ENCODE measurements at regions not wholly inside any gene's neighbourhood (a gene's known extent, or its start where the extent isn't known, plus 50 kb on each side); places are given as distances from the start of the nearest gene placed in this dataset.
"Not testable (repeated sequence)": the region's sequence is repeated elsewhere in the genome, so short reads cannot be mapped to it uniquely, and the experiment has no call there.

DNA sequence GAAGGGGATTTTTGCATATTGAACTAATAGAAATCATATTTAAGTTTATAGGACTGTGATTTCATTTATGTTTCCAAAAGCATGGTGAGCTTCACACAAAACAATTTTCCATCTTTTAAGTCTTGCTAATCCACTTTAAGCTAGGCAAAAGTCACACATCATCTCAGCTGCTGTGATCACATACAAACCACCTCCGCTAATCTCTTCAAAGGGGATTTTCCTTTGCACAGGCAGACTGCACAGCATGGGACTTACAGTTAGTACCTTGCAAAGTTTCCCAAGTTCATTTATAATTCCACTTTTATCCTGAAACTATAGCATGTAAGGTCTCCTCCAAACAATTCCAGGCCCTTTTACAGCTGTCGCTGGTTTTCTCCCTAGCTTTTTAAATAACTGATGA lies 225.1 kb upstream of the CNTN3 start:
- no peak for DNase-seq (ENCODE audit: low spot score)
- intact Hi-C loops (cut with micrococcal nuclease; ENCODE audit: unreplicated experiment) = no loop called here
- no peak overlapping the region for H3K27ac ChIP-seq (ENCODE audit: low read depth, low read length, poor library complexity, severe bottlenecking)
- POLR2A ChIA-PET (ENCODE audit: low non-redundant PET) = no interaction called here
- BruUV-seq (replicated peaks) = no TSS peak
- H3K27me3 ChIP-seq (replicated peaks; ENCODE audit: insufficient read depth, low read depth, low read length, poor library complexity) = no peaks in the 10 kb centered on the region
- H3K4me3 ChIP-seq (ENCODE audit: low read depth, low read length, poor library complexity, severe bottlenecking) = no peak overlapping the region
- H3K9me3 ChIP-seq (ENCODE audit: low read depth, low read length, poor library complexity, severe bottlenecking) = no peaks in the 10 kb centered on the region
- no peaks in the 10 kb centered on the region for H3K36me3 ChIP-seq (ENCODE audit: insufficient read depth, low read length, poor library complexity, severe bottlenecking)
- peaks cover 4% of the 10 kb centered on the region for H3K4me1 ChIP-seq (ENCODE audit: insufficient read depth, low read length, poor library complexity, severe bottlenecking)
- CTCF ChIA-PET = no interaction called here
- TF ChIP-seq EZH2 (IDR thresholded peaks at IDR 0.05; ENCODE audit: borderline replicate concordance, low read depth, low read length, poor library complexity, severe bottlenecking) (no peak), CTCF (conservative IDR thresholded peaks at IDR 0.05; ENCODE audit: low read depth, low read length) (no peak)

- Histone ChIP-seq H3K27me3 (replicated peaks; ENCODE audit: insufficient read depth, low read depth, low read length, poor library complexity) (no peaks in the 10 kb centered on the region), H3K4me1 (ENCODE audit: insufficient read depth, low read length, poor library complexity, severe bottlenecking) (no peaks in the 10 kb centered on the region), H3K4me3 (ENCODE audit: low read depth, low read length, poor library complexity, severe bottlenecking) (no peak overlapping the region), H3K27ac (ENCODE audit: low read depth, low read length, poor library complexity, severe bottlenecking) (no peak overlapping the region), H3K36me3 (ENCODE audit: insufficient read depth, low read length, poor library complexity, severe bottlenecking) (no peaks in the 10 kb centered on the region), H3K9me3 (ENCODE audit: low read depth, low read length, poor library complexity, severe bottlenecking) (no peaks in the 10 kb centered on the region)
- BruUV-seq (replicated peaks) = no TSS peak
- no peak for DNase-seq (ENCODE audit: low spot score)
- ChIA-PET CTCF (no interaction called here), POLR2A (ENCODE audit: low non-redundant PET) (no interaction called here)
- intact Hi-C loops (cut with micrococcal nuclease; ENCODE audit: unreplicated experiment) = no loop called here
- no peak for TF ChIP-seq CTCF (conservative IDR thresholded peaks at IDR 0.05; ENCODE audit: low read depth, low read length)
These were observed 218.5 kb upstream of the CNTN3 start for GRCh38 chr3:74832925-74833324.

DNA sequence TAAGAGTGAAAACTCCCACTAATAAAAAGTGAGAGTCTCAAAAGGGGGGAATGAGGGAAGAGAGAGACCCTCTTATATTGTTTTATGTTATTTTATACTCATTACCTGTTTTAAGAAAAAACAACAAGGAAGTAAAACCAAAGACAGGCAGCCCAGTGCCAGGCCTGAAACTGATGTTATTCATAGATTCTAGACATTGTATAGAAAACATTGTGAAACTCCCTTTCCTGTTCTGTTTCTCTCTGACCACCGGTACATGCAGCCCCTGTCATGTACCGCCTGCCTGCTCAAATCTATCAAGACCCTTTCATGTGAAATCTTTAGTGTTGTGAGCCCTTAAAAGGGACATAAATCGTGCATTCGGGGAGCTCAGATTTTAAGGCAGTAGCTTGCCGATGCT lies 216.4 kb upstream of the CNTN3 start:
- POLR2A ChIA-PET (ENCODE audit: low non-redundant PET); DNase-seq (ENCODE audit: low spot score); H3K36me3 ChIP-seq (ENCODE audit: insufficient read depth, low read length, poor library complexity, severe bottlenecking); H3K27me3 ChIP-seq (replicated peaks; ENCODE audit: insufficient read depth, low read depth, low read length, poor library complexity); H3K4me3 ChIP-seq (ENCODE audit: low read depth, low read length, poor library complexity, severe bottlenecking); BruUV-seq (replicated peaks); intact Hi-C loops (cut with micrococcal nuclease; ENCODE audit: unreplicated experiment); H3K27ac ChIP-seq (ENCODE audit: low read depth, low read length, poor library complexity, severe bottlenecking); H3K4me1 ChIP-seq (ENCODE audit: insufficient read depth, low read length, poor library complexity, severe bottlenecking); H3K9me3 ChIP-seq (ENCODE audit: low read depth, low read length, poor library complexity, severe bottlenecking); CTCF ChIA-PET: not testable (repeated sequence)

DNA sequence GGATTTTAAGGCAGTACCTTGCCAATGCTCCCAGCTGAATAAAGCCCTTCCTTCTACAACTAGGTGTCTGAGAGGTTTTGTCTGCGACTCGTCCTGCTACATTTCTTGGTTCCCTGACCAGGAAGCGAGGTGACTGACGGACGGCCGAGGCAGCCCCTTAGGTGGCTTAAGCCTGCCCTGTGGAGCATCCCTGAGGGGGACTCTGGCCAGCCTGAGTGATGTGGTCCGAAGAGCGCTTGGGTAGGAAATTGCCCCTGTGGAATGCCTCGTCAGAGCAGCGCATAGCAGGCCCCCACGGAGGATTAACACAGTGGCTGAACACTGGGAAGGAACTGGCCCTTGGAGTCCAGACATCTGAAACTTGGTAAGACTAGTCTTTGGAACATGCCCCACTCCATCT lies 210.9 kb upstream of the CNTN3 start:
- intact Hi-C loops (cut with micrococcal nuclease; ENCODE audit: unreplicated experiment); CTCF ChIA-PET; H3K36me3 ChIP-seq (ENCODE audit: insufficient read depth, low read length, poor library complexity, severe bottlenecking); H3K4me3 ChIP-seq (ENCODE audit: low read depth, low read length, poor library complexity, severe bottlenecking); H3K9me3 ChIP-seq (ENCODE audit: low read depth, low read length, poor library complexity, severe bottlenecking); H3K27me3 ChIP-seq (replicated peaks; ENCODE audit: insufficient read depth, low read depth, low read length, poor library complexity); POLR2A ChIA-PET (ENCODE audit: low non-redundant PET); H3K4me1 ChIP-seq (ENCODE audit: insufficient read depth, low read length, poor library complexity, severe bottlenecking); BruUV-seq (replicated peaks); H3K27ac ChIP-seq (ENCODE audit: low read depth, low read length, poor library complexity, severe bottlenecking); DNase-seq (ENCODE audit: low spot score): not testable (repeated sequence)

Data from A673 (cell line).